ENCODE measurements at regions not wholly inside any gene's neighbourhood (a gene's known extent, or its start where the extent isn't known, plus 50 kb on each side); places are given as distances from the start of the nearest gene placed in this dataset.

- no peak for DNase-seq
These were observed 230.1 kb downstream of the BARHL2 start for GRCh38 chr1:90486996-90487395.

DNA sequence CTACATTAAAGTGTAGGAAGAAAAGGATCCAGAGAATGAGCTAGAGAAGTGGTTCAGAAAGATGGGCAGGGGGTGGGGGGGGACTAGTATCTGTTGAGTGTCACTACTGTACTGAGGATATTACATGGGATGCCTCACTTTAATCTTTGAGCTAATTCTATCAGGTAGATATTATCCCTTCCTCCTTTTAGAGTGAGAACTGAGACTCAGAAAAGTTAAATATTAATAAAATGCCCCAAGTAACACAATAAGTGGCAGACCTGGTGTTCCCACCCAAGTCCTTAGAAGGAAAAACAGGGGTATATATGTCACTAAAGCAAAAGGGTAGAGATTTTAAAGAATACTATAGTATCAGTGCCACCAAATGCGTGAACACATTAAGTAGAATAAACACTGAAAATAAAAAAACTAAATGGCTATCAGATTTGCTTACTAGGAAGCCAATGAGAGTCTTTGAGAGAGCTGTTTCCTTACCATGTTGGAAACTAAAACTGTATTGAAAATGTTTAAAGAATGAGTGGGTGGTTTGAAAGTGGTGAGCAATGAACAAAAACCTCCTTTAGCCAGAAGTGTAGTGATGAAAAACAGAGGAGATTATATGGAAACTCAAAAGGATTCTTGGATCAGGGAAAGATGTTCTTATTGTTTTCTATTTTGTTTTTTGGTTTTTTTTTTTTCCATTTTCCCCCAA lies 230.8 kb downstream of the BARHL2 start:
- no peak for DNase-seq

DNA sequence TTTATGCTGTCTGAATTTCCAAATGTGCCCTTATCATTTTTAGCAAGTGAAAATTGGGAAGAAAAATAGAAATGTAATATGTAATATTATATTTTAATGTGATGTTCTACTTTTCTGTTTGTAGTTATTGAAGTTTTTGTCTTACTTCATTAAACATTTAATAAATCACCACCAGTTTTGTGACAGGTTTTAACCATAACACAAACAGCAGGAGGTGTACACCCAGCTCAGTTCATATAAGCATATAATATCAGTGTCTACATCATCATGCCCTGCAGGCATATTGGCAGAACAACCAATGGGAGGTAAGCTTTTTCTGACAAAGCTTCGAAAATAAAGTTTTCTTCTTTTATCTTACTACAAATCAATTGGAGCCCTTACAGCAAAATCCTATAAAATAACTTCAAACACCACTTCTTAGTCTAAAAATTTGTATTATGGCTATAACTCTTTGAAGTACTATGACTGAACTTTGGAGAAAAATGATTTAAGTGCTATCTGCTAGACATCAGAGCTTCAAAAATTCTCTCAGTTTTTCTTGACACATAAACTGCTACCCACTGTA lies 236.7 kb downstream of the BARHL2 start:
- DNase-seq = no peak

- no peak for DNase-seq
These were observed 240.1 kb downstream of the BARHL2 start for GRCh38 chr1:90476994-90477393.

DNA sequence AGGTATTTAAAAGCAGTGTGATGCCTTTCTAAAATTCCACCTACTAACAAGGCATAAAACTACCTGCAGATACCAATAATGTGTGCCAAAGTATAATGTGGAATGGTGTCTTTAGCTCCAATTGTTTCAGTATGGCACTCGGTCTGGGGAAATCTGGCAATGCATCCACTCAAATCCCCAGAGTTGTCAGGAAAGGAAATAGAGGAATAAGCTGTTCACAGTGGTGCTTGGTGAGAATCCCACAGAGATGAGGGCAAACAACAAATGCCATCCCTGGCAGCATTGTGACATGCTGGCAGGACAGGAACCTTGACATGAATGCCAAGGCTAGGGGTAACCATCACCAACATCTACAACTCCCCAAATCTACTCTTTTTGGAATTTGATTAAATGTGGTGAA lies 240.7 kb downstream of the BARHL2 start:
- no peak for DNase-seq

DNA sequence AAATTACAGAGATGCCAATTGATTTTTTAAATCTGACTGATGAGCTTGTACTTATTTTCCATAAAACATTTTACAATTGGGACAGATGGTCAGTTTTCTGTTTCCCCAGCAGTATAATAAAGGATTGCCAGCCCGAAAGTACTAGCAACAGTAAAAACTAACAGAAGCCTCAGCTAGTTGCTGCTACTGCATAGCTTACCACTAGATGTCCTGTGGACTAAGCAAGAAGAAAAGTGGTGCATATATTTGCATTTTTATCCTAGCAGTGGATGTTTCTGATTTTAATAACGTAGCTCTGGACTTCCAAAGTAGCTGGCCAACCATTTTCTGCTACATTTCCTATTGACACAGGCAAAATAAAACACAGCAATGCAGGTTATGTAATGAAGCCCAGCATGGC lies 241.5 kb downstream of the BARHL2 start:
- DNase-seq = no peak

DNA sequence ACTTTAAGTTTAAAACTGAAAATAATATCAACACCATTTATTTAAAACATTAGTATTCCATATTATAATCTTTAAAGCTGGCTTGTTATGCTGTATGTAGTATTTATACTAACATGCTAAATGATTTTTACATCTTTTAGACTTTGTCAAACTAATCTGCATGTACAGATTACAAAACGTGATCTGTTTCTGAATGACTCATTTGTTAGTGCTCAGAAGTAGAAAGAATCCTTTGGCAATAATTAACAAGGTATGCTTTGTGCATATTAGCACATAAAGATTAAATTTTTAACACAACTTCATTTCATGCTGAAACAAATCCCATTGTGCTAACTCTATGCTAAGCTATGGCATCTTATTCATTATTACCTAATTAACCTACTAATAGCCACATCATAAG lies 242.4 kb downstream of the BARHL2 start:
- no peak for DNase-seq

DNA sequence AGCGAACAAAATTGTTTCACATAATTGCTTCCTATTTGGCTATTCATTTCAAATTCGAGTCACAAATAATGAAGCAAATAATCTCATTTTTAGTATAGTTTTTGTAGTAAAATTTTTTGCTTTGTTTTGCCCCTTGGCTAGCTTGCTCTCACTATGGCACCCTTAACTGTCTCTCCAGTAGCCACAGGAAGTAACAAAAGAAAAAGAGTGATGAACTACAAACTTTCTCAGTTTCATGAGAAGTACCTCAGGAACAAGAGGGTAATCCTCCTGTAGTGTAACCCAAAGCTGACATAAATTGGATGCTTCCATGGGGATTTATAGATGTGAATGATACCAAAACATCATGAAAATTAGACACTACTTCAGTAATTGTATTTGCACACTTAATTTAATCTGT lies 242.9 kb downstream of the BARHL2 start:
- DNase-seq = no peak

DNA sequence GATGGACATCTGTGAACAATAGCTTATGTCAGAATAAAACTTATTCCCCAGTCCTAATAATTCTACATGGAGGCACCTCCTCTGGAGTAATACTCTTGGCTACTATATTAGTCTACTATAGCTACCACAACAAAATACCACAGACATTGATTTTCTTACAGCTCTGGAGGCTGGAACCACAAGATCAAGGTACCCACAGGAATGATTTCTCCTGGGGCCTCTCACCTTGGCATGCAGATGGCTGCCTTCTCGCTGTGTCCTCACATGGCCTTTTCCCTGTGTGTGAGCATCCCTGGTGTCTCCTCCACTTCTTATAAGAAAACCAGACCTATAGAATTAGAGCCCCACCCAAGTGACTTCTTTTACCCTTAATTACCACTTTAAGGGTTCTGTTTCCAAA lies 244.3 kb downstream of the BARHL2 start:
- no peak for DNase-seq

DNA sequence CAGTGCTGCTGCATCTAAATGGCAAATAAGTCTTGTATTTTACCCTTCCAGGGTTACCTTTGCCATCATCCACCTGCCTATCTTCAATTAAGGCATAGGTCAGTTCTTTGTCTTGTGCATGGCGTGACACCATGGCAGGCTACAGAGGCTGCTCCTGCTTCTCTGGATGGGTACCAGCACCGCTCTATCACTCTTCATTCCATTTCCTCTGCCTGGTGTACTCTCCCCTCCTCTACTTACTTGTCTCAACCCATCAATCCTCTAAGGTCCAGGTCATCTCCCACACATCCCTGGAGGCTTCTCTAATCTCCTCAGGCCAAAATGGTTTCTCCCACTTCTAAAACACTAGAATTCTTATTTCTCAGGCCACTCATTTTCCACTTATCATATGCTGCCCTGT lies 257.5 kb downstream of the BARHL2 start:
- no peak for DNase-seq

- no peak for DNase-seq
These were observed 259.1 kb downstream of the BARHL2 start for GRCh38 chr1:90457985-90458384.

DNA sequence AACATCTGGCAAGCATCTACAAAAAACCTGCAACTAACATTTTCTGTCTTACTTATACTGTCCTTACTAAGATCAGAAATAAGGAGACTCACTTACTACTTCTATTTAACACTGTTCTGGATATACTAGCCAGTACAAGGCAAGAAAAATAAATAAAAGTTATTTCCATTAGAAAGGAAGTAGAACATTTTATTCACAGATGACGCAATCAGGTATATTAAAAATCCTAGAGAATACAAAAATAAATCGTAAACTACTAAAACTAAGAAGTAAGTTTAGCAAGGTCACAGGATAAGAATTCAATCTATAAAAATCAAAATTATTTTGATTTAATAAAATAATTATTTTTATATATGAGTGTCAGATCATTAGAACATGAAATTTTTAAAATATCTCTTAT lies 264.6 kb downstream of the BARHL2 start:
- DNase-seq = no peak

DNA sequence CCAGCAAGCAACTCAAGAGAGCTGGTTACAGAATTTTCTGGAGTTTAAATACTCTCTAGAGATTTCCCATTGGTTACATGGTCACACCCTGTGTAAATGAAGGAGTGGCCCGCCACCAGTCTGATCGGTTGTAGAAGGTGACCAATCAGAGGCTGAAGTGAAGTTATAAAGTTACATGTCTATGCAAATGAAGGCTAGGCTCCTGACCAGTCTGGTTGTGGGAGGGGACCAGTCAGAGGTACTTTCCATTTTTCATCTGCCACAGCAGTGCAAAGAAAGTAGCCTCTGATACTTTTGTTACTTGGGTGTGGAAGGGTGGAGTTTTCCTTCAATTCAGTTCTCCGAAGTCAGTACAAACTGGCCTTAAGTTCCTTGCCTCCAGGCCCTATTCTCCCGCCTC lies 273.7 kb downstream of the BARHL2 start:
- DNase-seq = no peak

- no peak for DNase-seq
These were observed 281.8 kb downstream of the BARHL2 start for GRCh38 chr1:90435351-90435750.

DNA sequence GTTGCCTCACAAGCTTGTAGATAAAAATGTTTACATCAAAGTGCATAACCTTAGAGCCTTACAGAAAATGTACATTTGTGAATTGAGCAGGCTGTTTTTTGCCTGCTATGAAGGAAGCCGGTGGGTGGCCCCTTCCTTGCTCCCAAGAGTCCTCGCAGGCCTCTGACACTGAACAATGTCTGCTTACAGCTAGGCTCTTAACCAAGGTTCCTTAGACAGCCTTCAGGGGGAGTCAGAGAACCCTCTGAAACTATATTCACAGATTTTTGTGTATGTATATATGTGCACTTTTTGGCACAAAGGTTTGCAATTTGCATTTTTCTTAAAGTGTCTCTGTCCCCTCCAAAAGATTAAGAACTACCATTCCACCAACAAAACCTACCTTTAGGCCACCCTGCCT lies 282.6 kb downstream of the BARHL2 start:
- no peak for DNase-seq

DNA sequence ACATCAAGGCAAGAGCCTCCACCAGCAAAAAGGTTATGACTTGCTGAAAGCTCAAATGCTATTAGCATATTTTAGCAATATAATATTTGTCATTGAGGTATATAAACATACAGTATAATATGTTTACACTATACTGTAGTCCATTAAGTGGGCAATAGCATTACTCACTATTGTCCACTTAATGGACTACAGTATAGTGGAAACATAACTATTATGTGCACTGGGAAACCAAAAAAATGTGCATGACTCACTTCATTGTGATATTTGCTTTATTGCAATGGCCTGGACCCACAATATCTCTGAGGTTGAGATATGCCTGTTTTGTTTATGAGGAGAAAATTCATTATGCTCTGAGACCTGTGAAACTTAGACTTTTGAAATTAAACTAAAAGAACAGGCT lies 300.0 kb downstream of the BARHL2 start:
- DNase-seq = no peak

- no peak for DNase-seq
These were observed 302.9 kb downstream of the BARHL2 start for GRCh38 chr1:90414201-90414600.

DNA sequence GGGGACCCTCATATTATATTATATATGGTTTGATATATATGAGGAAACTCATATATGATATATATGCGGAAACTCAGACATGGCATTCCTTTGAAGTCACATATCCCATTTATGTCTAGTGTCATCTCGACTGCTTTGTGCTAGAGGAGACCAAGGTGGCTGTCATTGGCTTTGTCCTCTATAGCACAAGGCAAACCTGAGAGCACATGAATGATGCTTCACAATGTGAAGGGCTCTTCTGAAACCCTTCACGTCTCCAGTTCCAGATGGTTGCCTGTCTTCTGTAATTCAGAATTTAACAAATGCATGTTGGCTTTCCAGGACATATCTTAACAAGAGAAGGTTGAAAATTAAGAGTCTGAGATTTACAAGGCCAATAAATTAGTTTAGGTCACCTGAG lies 303.6 kb downstream of the BARHL2 start:
- no peak for DNase-seq

- no peak for DNase-seq
These were observed 304.5 kb downstream of the BARHL2 start for GRCh38 chr1:90412563-90412962.

DNA sequence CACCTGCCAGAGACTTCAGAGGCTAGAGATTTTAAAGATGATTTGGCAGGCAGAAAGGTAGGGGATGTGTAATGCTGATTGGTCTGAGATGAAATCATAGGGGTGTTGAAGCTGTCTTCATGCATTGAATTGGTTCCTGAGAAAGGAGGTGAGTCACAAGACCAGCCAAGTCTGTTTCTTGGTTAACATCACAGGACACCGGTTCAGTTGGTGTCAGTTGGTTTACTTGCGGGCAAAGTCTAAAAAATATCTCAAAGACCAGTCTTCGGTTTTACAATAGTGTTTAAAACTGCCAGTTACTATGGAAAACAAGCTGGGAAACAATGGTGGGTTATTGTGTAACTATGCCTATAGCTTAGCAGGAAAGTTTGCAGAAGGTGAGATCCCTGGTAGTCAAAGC lies 305.9 kb downstream of the BARHL2 start:
- no peak for DNase-seq

DNA sequence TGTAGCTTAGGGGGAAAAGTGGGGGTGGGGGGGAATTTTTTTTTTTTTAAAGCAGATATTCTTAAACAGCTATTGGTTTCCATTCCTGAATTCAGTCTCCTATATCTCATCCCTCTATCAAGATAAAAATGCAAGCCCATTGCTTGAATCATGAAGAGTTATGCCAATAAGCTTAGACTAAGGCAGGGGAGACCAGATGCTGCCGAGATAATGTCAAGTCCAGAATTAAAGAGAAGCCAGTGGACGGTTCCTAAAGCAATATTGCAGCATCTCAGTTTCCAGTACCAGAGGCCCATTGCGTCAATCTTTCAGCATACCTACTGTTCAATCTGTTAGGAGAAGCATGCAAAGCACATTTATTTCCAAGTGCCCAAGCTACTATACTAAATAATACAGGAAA lies 309.4 kb downstream of the BARHL2 start:
- DNase-seq = no peak

DNA sequence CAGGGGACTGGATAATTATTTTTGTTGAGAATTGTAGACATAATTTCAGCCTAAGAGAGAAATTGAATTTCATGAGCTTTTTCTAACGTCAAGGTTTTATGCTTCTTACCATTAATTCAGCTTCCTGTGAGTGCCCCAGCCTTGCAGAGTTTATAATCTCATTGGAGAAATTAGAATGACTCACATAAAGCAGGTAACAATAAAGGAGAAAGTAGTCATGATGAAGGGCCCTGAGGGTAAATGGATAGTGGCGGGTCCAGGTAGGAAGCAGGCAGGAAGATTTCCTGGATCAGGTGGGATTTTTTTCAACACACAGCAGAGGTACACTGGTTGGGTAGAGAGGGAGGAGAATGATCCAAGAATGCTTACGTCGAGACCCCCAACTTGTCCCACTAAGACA lies 311.4 kb downstream of the BARHL2 start:
- DNase-seq = no peak

DNA sequence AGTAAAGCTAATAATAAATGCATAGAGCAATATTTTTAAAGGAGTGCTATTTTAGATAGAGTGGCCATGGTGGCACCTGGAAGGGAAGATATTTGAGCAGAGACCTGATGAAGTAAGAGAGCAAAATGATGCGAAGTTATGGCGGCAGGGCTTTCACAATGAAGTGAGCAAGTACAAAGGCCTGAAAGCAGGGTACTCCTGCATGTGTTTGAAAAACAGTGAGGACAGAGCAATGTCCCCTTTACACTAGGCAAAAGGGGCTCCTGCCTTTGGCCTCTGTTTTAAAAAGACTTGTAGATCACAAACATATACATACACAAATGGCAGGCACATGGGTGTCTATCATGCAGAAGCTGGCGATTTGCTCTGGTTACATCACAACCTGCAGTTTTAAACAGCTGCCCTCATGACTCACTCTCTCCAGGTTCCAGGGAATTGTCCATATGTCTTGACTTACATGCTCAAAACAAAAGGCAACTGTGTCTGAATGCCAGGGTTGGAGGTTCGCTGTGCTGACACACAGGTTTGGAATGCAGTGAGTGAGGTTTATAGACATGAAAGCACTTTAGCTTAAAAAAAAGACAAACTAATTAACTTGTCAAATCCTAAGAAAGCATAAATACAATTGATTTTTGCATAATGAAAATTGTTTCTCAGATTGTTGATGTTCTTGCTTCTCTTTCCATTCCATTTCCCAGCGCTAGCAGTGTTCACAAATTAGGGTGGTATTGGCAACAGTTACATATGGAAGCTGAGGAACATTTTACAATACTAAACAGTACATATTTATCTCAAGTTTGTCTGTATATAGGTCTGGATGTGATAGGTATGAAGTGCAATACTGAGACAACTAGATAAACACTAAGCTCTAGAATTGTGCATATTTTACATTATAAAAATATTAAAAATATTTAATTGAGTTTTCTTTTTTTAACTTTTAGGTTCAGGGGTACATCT lies 313.9 kb downstream of the BARHL2 start:
- no peak for DNase-seq

- no peak for DNase-seq
These were observed 317.0 kb downstream of the BARHL2 start for GRCh38 chr1:90400131-90400530.
